Iris pigment epithelial cell (primary cell): ENCODE measurements at regions not wholly inside any gene's neighbourhood (a gene's known extent, or its start where the extent isn't known, plus 50 kb on each side); places are given as distances from the start of the nearest gene placed in this dataset.
"Not testable (repeated sequence)": the region's sequence is repeated elsewhere in the genome, so short reads cannot be mapped to it uniquely, and the experiment has no call there.

ENCODE experiments used
- DNase-seq: peaks from one replicate; pipeline ENCODE4 v3.0.0-alpha.2; 2011; ENCODE audit warnings: low read depth

DNA sequence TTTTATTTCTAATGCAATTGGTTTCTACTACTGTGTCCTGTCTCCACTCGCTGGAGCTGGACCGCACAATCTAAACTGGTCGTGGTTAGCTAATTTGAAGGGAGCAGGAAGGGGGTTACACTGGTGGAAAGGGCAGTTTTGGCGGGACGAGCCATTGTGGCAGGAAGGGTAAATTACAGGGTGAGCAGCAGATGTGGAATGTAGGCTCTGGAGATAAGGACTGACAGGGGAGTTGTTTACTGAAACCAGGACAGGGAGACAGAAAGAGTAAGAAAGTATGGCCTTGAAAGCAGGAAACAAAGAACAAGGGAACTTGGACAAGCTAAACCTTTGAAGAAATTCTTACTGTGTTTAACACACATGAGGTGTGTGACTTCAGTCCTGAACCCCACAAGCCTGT lies 147.8 kb downstream of the ATXN7L3B start:
- DNase-seq: peak; percentile 9

DNA sequence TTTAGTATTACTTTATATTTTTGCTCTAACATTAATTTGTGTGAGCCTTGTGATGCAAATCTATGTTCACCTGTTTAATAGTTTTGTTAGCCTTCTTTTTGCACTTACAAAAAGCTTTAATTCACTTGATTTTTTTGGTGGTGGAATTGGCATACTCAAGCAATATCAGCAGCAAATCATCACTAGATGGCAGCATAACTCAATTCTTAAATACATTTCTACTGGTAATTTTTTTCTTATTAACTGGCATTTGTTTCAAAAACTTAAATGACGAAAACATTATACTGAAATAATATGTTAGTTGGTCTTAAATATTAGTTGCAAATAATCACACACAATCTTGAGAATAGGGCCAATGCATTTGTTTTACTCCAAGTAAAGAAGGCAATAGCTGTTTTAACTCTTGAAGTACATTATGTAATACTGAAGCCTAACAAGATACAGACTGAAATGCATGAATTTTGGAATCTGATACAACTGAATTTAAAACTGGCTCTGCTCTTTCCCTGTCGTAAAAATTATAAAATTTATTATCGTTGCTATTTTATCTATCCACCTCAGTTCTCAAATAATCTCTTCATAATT lies 151.5 kb downstream of the ATXN7L3B start:
- DNase-seq: peak; percentile 65

DNA sequence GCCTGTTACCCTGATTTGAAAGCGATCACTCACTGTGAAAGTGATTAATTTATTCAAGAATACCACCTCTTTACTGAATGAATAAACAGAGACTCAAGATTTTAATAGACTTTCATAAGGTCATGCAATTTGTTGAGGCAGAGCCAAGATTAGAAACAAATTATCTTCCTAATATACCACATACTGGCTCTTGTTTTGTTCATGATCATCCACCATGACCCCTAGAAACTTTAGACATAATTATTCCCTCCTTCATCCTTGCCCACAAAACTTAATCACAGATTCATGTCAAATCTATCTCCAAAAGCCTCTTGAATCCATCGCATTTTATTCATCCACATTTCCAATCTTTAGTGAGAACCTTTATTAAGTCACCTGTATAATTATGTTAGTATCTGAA lies 152.3 kb downstream of the ATXN7L3B start:
- no peak for DNase-seq

DNA sequence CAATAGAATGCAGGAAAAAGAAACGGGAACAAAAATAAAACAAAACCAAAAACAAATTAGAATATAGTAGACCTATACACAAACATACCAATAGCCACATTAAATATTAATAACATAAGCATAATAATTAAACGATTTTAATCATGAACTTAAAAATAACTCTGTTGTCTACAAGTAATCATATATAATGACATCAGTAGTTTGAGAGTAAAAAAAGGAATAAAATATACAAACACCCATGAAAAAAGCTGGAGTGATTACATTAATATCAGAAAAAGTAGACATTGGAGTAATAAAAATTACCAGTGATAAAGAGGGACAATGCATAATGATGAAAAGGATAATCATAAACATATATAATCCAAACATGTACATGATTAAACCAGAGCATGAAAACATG lies 181.8 kb downstream of the ATXN7L3B start:
- no peak for DNase-seq

DNA sequence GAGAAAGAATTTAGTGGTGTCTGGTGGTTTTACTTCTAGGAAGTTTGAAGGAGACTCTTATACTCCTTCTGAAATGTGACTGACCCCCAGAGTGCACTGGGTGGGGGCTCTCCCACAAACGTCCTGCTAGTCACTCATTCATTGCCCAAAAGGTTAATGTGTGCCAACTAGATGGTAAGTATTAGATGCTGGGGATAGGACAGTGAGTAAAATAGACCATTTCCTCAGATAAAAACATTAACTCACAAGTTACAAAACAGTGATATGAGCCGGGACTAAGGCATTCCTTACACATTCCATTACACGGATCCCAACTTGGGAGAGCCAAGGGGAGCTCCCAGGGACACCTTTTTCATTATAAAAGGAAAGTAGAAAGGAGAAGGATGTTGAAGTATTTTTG lies 185.1 kb downstream of the ATXN7L3B start:
- DNase-seq: peak; percentile 2

DNA sequence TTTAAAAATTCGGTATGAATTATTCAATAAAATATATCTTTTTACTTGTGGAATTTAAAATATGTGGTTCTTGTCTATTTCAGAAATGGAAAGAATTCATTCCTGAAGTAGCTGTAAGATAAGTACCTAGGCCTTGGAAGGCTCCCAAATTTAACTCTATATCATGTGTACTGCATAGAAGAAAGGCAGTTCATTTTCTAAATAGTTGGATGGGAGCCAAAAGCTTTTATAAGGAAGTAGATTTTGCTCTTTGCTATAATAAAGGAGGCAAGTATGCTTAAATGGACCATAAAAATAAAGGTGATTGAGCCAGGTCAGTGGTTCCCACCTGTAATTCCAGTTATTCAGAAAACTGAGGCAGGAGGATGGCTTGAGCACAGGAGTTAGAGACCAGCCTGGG lies 187.5 kb downstream of the ATXN7L3B start:
- peak; percentile 89 for DNase-seq

DNA sequence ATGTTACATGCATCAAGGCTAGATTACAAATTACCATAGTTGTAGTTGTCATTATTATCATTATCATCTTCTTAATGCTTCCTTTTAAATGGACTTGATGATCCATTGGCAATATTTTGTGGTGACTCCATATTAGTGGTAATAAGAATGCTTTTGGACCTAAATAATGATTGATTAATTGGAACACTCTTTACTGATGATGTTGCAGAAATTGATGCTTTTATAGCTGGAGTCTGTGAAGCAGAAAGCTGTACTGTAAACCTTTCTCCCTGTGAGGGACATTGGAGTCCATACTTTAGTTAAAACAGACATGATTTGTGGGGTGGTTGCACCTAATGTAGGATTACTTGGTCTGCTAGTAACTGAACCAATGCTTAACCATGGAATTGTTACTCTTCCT lies 190.4 kb downstream of the ATXN7L3B start:
- DNase-seq: no peak

DNA sequence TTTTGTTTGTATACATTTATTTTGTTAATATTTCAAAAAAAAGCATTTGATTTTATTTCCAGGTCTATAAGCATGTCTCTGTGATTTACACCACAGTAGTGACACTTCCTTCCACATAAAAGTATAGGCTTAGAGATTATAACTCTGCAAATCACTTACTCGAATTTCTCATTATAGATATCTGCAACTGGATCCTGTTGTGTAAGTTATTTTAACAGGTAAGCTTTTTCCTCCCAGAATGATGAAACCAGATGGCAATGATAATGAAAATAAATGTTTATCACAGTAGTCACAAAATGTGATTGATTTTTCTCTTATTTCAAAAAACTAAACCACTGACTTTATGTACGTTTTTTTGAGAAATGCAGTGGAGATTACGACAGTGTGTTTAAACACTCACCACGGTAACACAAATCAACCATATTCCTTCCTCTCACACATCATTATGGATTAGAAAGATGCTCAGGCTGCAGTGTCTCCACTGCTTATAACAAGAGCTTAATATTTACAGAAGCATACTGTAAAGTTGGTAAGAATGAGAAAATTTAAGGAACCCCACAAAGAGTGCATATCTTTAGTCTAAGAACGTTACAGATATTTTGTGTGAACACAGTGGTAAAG lies 194.6 kb downstream of the ATXN7L3B start:
- no peak for DNase-seq

DNA sequence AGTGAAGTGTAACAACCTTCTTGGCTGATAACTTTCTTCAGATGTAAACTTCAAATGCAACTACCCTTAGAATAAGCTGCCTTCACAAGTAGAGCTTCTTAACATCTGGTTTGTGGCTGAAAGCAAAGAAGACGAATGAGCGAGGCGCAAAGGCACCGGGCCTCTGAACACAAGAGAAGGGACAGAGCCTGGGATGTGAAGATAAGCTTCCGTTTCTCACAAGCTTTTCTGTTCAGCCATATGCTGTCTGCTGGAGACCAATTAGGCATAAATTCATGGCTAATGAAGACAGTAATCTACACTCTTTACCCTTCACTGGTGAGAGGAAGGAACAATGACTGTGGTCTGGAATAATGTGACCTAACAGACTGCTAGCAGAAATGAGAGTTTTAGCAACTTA lies 195.2 kb downstream of the ATXN7L3B start:
- no peak for DNase-seq

DNA sequence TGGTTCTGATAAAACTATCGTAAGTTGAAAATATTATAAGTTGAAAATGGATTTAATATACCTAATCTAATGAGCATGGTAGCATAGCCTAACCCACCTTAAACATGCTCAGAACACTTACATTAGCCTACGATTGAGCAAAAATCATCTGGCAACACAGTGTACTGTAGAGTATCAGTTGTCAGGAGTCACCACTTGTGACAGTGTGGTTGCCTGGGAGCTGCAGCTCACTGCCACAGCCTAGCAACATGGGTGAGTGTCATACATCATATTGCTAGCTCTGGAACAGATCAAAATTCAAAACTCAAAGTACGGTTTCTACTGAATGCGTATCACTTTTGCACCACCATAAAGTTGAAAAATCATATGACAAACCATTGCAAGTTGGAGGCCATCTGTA lies 203.5 kb downstream of the ATXN7L3B start:
- no peak for DNase-seq

DNA sequence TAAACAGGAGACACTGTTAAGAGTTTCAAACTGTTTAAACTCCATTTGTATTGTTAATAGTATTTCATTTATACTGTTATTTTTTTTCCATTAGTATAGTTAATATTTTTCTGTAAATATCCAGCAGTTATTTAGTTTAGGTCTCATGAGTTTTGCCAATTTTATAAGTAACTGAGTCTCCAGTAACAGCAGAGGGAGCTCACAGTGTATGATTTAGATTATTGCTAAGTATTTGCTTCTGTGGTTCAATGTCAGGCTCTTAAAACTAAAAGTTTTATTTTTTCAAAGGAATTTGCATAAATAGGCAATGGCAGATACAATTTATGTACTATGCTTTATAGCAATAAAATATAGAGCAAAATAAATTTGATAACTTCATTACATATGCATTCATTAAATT lies 209.7 kb downstream of the ATXN7L3B start:
- peak; percentile 42 for DNase-seq

DNA sequence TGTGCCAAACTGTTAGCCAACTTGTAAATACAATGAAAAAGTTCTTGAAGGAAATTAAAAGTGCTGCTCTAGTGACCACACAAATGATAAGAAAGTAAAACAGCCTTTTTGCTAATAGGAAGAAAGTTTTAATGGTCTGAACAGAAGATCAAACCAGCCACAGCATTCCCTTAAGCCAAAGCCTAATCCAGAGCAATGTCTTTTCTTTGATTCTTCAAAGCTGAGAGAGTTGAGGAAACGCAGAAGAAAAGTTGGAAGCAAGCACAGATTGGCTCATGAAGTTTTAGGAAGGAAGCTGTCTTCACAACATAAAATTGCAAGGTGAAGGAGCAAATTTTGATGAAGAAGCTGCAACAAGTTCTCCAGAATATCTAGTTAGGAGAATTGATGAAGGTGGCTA lies 213.8 kb downstream of the ATXN7L3B start:
- DNase-seq: no peak

DNA sequence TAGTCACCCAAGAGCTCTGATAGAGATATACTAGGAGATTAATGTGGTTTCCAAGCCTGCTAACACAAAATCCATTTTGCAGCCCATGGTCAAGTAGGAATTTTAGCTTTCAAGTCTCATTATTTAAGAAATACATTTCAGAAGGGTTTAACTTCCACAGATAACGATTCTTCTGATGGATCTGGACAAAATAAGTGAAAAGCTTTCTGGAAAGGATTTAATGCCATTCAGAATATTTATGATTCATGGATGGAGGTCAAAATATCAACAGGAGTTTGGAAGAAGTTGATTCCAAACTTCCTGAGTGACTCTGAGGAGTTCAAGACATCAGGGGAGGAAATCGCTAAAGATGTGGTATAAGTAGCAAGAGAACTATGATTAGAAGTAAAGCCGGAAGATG lies 214.6 kb downstream of the ATXN7L3B start:
- no peak for DNase-seq

DNA sequence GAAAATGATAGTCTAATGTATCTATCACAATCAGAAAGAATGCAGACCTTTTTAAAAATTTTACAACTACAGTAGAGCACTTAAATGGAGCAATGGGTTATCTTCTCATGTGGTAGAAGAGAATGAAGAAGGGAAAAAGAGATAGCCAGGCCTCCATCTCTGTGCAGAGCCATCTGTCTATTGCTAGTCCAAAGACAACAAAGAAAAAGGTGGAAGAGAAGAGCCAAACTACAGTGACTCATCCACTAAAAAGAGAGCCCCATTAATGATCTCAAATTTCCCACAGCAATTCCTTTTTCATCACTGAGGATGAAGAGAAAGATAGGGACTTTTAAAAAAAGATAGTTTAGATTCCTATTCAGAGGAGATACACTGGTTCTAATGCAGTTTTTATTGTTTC lies 232.9 kb downstream of the ATXN7L3B start:
- DNase-seq: no peak

DNA sequence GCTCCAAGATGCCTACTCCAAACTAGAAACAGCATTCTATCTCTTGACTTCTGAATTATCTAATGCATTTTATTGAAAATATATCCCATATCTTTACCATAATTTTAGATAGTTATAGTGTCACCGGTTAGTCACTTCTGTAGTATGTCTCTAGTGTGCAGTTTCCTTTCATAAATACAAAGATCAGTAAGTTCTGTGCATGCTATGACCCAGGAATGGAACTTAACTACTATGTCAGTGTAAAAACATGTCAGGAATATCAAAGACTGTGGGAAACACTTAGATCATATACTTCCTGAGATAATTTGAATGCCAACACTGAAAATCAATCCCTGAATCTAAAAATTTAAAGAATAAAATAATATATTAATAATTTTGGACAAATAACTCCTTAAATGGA lies 237.6 kb downstream of the ATXN7L3B start:
- DNase-seq: no peak

DNA sequence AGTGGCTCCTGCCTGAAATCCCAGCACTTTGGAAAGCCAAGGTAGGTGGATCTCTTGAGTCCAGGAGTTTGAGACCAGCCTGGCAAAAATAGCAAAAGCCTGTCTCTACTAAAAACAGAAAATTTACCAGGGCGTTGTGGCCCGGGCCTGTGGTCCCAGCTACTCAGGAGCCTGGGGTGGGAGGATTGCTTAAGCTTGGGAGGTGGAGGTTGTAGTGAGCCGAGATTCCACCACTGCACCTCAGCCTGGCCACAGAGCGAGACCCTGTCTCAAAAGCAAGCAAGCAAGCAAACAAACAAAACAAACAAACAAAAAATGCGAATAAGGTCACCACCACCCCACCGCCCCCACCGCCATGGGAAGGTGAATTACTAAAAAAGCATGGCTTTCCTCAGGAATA lies 238.7 kb downstream of the ATXN7L3B start:
- no peak for DNase-seq

DNA sequence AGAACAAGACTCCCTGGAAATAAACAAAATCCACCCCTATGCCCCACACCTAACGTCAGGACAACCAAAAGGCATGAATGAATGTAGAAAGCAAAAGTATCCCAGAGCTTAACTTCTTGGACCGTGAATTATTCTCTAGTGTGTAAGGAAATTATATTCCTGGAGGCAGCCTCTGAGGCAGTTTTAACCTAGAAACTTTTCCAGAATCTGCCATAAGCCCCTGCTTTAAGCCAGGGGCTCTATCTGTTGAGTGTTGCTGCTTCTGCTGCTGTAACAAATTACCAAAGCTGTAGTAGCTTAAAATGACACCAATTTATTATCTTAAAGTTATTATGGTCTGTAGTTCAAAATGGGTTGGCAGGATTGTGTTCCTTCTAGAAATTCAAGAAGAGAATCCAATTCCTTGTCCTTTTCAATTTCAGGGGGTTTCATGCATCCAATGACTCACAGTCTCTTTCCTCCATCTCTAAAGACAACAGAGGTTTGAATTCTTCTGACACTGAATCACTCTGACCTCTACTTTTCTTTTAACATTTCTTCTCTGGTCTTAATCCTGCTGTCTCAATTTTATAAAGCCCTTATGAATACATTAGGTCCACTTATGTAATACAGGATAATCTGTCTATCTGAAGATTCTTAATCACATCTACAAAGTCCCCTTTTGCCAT lies 242.7 kb downstream of the ATXN7L3B start:
- peak; percentile 74 for DNase-seq

DNA sequence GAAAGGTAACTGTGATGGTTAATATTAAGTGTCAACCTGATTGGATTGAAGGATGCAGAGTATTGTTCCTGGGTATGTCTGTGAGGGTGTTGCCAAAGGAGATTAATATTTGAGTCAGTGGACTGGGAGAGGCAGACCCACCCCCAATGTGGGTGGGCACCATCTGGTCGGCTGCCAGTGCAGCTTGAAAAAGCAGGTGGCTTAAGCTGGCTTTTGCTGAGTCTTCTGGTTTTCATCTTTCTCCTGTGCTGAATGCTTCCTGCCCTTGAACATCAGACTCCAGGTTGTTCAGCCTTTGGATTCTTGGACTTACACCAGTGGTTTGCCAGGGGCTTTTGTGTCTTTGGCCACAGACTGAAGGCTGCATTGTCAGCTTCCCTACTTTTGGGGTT lies 243.2 kb downstream of the ATXN7L3B start:
- DNase-seq: not testable (repeated sequence)

DNA sequence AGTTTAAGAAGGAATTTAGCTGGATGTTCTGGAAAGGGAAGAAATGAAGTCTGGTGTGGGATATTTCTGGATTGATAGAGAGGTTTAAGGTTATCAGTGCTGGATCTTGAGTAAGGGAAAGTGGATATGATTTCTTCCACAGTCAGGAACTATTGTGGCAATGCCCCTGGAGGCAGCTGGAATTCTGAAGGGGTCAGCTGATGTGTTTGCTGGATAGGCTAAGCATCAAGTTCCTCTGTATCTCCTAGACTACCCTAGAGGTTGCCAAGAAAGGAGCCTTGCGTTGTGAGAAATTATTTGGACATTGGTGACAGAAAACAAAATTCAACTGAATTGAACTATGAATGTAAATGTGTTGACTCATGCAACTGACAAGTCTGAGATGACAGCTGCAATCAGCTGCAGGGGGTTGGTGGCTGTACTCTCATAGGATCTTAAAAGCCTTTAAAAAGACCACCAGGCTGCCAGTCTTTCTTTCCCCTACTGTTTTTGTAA lies 244.4 kb downstream of the ATXN7L3B start:
- no peak for DNase-seq

DNA sequence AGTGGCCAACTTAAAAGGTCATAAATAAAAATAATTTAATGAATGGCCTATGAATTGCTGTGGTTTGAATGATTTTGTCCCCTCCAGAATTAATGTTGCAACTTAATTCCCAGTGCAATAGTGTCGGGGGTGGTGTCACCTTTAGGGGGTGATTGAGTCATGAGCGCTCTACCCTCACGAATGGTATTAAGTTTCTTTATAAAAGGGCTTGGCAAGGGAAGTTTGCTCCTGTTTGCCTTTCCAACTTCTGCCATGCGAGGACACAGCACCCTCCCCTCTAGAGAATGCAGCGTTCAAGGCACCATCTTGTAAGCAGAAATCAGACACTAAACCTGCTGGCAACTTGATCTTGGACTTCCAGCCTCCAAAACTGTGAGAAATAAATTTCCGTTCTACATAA lies 253.3 kb downstream of the ATXN7L3B start:
- no peak for DNase-seq

DNA sequence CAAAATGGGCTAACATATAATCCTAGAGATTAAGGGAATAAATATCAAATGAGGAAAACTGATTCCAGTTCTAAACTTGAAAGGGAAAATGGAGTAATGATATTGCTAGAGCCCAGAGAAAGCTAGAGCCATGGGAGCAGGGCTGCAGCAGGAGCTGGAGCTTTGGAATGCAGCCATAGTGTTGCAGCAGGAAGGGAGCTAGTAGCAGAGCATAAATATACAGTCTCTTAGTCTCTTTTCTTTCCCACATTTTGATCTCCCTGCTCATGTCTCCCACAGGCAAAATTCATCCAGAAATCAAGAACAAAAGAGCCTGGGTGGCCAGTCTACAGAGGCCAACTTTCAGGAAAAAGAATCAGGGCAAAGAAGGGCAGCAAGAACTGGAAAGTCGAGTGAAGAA lies 253.7 kb downstream of the ATXN7L3B start:
- peak; percentile 10 for DNase-seq

DNA sequence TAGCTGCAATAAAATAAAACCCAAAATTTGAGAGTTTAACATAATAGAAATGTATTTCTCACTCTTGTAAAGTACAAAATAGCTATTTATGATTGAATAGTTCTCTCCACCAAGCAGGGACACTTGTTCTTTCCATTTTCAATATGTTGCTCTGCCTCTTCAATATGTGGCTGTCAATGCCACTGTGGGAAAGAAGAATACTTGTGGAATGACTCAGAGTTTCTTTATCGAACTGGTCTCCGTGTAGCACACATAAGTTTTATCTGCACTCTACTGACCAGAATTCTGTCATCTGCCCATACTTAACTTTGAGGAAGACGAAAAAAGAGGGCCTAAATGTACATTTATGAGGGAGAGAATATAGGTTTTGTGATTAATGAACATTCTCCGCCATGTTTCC lies 256.9 kb downstream of the ATXN7L3B start:
- DNase-seq: peak; percentile 34

DNA sequence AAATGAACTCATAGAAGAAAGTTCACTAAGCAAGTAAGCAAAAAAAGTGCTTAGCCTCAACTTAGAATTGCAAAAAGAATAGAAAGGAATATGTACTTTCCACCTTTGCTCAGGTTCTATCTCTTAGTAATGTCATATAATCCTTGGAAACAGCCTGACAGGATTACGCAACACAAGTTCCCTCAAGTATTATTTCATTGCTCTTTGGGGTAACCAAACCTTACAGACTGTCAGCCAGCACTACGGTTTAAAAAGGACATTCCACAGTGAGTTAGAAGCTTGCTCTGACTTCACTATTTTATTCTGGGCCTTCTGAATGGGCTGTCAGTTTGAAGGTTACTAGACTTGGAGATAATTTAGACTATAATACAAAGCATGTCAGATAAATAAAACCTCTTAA lies 264.0 kb downstream of the ATXN7L3B start:
- peak; percentile 42 for DNase-seq
